SU-DHL-6 (cell line): ENCODE measurements at regions not wholly inside any gene's neighbourhood (a gene's known extent, or its start where the extent isn't known, plus 50 kb on each side); places are given as distances from the start of the nearest gene placed in this dataset.

Experiments
- H2AFZ ChIP-seq: fragments of 200-600 bp; sonication (generic); 2 replicates; pipeline ENCODE4 v1.6.1; 2014; ENCODE audit warnings: low read depth, mild to moderate bottlenecking, moderate library complexity, mixed read lengths, antibody characterized with exemption, low read length; ENCODE audit not compliant: severe bottlenecking
- H3F3A ChIP-seq: fragments of 200-600 bp; shearing (Covaris generic); 2 replicates; pipeline ENCODE4 v1.6.0; 2016; ENCODE audit warnings: antibody characterized with exemption, mild to moderate bottlenecking; ENCODE audit not compliant: insufficient read depth
- H3K27ac ChIP-seq: fragments of 200-600 bp; sonication (generic); 2 replicates; pipeline ENCODE4 v1.5.1; 2016; ENCODE audit warnings: low read depth, mild to moderate bottlenecking, low read length, moderate library complexity, mixed read lengths
- H3K27me3 ChIP-seq: fragments of 200-600 bp; sonication (generic), shearing (Covaris generic); 2 replicates; pipeline ENCODE4 v1.6.0; 2014; ENCODE audit warnings: mild to moderate bottlenecking, low read length
- H3K36me3 ChIP-seq: fragments of 200-600 bp; sonication (generic); 2 replicates; pipeline ENCODE4 v1.6.1; 2014; ENCODE audit warnings: mild to moderate bottlenecking, low read length, mixed read lengths
- H3K4me2 ChIP-seq: fragments of 300-600, 200-600 bp; shearing (Covaris generic), sonication (generic); 2 replicates; pipeline ENCODE4 v1.6.0; 2014; ENCODE audit warnings: low read length, low read depth, mild to moderate bottlenecking; ENCODE audit not compliant: poor library complexity, severe bottlenecking
- H3K4me3 ChIP-seq: fragments of 200-600 bp; sonication (generic); 2 replicates; pipeline ENCODE4 v1.5.1; 2014; ENCODE audit warnings: antibody characterized with exemption, low read length, mild to moderate bottlenecking, mixed read lengths; ENCODE audit not compliant: insufficient read depth, poor library complexity, severe bottlenecking
- H3K79me2 ChIP-seq: fragments of 200-600 bp; sonication (generic); 2 replicates; pipeline ENCODE4 v1.6.1; 2014; ENCODE audit warnings: mild to moderate bottlenecking, low read length, moderate library complexity; ENCODE audit not compliant: insufficient read depth
- H3K9ac ChIP-seq: fragments of 200-600 bp; sonication (generic); 2 replicates; pipeline ENCODE4 v1.7.0; 2014; ENCODE audit warnings: mild to moderate bottlenecking, low read length
- H3K9me2 ChIP-seq: fragments of 200-600 bp; sonication (generic); replicated peaks from 2 replicates; pipeline ENCODE4 v1.6.1; 2014; ENCODE audit warnings: low read length; ENCODE audit not compliant: insufficient read depth
- H3K9me3 ChIP-seq: fragments of 200-600 bp; sonication (generic); 2 replicates; pipeline ENCODE4 v1.6.1; 2014; ENCODE audit warnings: low read length, mixed read lengths; ENCODE audit not compliant: insufficient read depth
- H4K20me1 ChIP-seq: fragments of 200-600 bp; sonication (generic); 2 replicates; pipeline ENCODE4 v1.6.1; 2014; ENCODE audit warnings: low read depth, mild to moderate bottlenecking, antibody characterized with exemption, low read length, moderate library complexity, mixed read lengths
- EZH2phosphoT487 ChIP-seq: fragments of 200-600 bp; sonication (generic), shearing (Covaris generic); conservative IDR thresholded peaks from 2 replicates; pipeline ENCODE4 v1.6.1; 2018; ENCODE audit warnings: mild to moderate bottlenecking, antibody characterized with exemption, low read length, moderate library complexity, mixed read lengths
- TF ChIP-seq, protein P1 (sequence below): fragments of 200-600 bp; sonication (generic); IDR thresholded peaks from one replicate; pipeline ENCODE4 v1.5.1; 2017; ENCODE audit warnings: antibody characterized with exemption, mild to moderate bottlenecking, low read length, moderate library complexity; ENCODE audit not compliant: insufficient read depth, poor library complexity, severe bottlenecking

- Histone ChIP-seq H3K9me3 (peaks cover 8% of the 10 kb centered on the region), H3K79me2 (no peaks in the 10 kb centered on the region), H3K27ac (no peak overlapping the region), H3K4me3 (no peak overlapping the region), H3K36me3 (no peaks in the 10 kb centered on the region), H4K20me1 (no peaks in the 10 kb centered on the region), H3F3A (no peaks in the 10 kb centered on the region), H3K4me2 (no peak overlapping the region), H3K27me3 (no peaks in the 10 kb centered on the region; the same call in 1 of the 2 replicates), H3K9ac (no peak overlapping the region), H2AFZ (no peak overlapping the region), H3K9me2 (no peaks in the 10 kb centered on the region)
- TF ChIP-seq, protein P1, sequence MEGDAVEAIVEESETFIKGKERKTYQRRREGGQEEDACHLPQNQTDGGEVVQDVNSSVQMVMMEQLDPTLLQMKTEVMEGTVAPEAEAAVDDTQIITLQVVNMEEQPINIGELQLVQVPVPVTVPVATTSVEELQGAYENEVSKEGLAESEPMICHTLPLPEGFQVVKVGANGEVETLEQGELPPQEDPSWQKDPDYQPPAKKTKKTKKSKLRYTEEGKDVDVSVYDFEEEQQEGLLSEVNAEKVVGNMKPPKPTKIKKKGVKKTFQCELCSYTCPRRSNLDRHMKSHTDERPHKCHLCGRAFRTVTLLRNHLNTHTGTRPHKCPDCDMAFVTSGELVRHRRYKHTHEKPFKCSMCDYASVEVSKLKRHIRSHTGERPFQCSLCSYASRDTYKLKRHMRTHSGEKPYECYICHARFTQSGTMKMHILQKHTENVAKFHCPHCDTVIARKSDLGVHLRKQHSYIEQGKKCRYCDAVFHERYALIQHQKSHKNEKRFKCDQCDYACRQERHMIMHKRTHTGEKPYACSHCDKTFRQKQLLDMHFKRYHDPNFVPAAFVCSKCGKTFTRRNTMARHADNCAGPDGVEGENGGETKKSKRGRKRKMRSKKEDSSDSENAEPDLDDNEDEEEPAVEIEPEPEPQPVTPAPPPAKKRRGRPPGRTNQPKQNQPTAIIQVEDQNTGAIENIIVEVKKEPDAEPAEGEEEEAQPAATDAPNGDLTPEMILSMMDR = no peak
- no peak for TF ChIP-seq EZH2phosphoT487
Measured at GRCh38 chr1:204736836-204737235, 51.3 kb upstream of the LRRN2 start.

- no peak overlapping the region for H3K27ac ChIP-seq
- no peaks in the 10 kb centered on the region for H3F3A ChIP-seq
- no peak for TF ChIP-seq EZH2phosphoT487
- TF ChIP-seq, protein P1 = no peak
- H3K79me2 ChIP-seq = no peaks in the 10 kb centered on the region
- H3K9ac ChIP-seq = no peak overlapping the region
- peaks cover 8% of the 10 kb centered on the region for H3K9me3 ChIP-seq
- no peaks in the 10 kb centered on the region for H3K36me3 ChIP-seq
- no peak overlapping the region for H3K4me3 ChIP-seq
- H2AFZ ChIP-seq = no peak overlapping the region
- no peaks in the 10 kb centered on the region for H3K9me2 ChIP-seq
- H4K20me1 ChIP-seq = no peaks in the 10 kb centered on the region
- no peak overlapping the region for H3K4me2 ChIP-seq
- no peaks in the 10 kb centered on the region; the same call in 1 of the 2 replicates for H3K27me3 ChIP-seq
Measured at GRCh38 chr1:204738506-204738905, 53.0 kb upstream of the LRRN2 start.

DNA sequence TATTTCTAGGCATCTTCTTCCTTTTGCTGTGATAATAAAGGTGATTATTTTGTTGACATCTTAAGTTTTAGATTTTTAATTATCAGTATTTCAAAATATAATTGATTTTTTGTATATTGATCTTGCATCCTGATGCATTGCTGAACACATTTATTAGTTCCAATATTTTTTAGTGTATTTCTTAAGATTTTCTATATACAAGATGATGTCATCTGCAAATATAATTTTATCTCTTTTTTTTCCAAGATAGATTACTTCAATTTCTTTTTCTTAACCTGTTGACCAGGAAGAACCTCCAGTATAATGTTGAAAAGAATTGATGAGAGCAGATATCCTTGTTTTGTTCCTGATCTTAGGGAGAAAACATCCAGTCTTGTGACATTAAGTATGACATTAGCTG is 54.8 kb upstream of the LRRN2 start:
- Histone ChIP-seq H3K4me2 (no peak overlapping the region), H2AFZ (no peak overlapping the region), H3F3A (no peaks in the 10 kb centered on the region), H3K79me2 (no peaks in the 10 kb centered on the region), H4K20me1 (no peaks in the 10 kb centered on the region), H3K9me3 (peaks cover 8% of the 10 kb centered on the region), H3K4me3 (no peak overlapping the region), H3K27me3 (no peaks in the 10 kb centered on the region; the same call in 1 of the 2 replicates), H3K9me2 (no peaks in the 10 kb centered on the region), H3K27ac (no peak overlapping the region), H3K9ac (no peak overlapping the region), H3K36me3 (no peaks in the 10 kb centered on the region)
- TF ChIP-seq, protein P1 = no peak
- no peak for TF ChIP-seq EZH2phosphoT487
